HG03280 (cell line): ENCODE measurements at regions not wholly inside any gene's neighbourhood (a gene's known extent, or its start where the extent isn't known, plus 50 kb on each side); places are given as distances from the start of the nearest gene placed in this dataset.

Experiments
- ATAC-seq: cut with Tn5 transposase; IDR thresholded peaks from one replicate; pipeline ENCODE4 v1.9.1; 2021; ENCODE audit warnings: mild to moderate bottlenecking, moderate library complexity; ENCODE audit not compliant: unreplicated experiment

DNA sequence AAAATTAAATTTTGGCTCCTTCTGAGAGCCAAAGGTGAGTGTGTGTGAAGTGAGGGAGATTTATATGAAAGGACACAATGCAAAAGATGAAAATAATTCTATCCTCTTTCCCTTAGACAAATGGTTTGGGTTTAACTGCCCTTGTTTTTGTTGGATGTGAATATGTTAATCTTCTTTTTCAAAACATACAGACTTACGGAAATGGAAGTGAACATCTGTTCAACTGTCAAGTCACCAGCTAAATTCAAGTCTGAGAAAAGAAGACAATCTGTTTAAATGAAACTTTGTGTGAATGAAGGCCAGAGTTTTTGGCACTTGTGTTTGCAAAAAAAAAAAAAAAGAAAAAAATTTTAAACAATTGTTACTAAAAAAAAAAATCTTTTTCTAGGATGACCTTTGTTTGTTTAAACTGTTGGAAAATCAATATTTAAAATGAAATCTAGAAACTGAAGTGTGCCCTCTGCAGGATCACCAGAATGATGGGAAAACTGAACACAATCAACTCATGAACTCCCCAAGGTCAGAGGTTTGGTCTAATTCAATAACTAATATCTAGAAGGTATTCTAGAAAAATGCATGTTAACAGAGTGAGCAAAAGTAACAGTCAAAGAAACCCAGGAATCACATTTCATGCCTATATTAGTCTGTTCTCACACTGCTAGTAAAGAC lies 448.8 kb downstream of the FLRT2 start:
- ATAC-seq, result no peak

DNA sequence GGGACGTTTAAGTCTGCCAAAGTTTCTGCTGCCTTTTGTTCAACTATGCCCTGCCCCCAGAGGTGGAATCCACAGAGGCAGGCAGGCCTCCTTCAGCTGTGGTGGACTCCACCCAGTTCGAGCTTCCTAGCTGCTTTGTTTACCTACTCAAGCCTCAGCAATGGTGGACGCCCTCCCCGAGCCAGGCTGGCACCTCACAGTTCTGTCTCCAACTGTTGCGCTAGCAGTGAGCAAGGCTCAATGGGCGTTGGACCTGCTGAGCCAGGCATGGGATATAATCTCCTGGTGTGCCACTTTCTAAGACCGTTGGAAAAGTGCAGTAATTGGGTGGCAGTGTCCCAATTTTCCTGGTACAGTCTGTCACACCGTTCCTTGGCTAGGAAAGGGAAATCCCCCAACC lies 444.7 kb downstream of the FLRT2 start:
- ATAC-seq, result no peak

DNA sequence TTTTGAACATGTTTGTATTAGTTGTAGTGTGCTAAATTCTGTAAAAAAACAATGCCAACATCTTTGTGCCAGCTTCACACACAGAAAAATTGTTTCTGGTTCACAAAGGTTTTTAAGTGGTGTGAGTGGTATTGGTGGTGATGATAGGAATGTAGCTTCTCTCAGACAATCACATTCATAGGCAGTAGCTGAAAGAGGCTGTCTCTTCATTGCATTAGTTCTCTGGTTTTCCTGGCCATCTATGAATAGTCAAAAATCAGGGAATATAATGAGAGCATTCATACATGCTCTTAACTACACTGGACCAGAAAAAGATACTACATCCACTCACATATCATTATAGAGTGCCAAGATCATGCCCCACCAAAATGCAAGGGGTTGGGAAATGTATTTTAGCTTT lies 433.5 kb downstream of the FLRT2 start:
- no peak for ATAC-seq

DNA sequence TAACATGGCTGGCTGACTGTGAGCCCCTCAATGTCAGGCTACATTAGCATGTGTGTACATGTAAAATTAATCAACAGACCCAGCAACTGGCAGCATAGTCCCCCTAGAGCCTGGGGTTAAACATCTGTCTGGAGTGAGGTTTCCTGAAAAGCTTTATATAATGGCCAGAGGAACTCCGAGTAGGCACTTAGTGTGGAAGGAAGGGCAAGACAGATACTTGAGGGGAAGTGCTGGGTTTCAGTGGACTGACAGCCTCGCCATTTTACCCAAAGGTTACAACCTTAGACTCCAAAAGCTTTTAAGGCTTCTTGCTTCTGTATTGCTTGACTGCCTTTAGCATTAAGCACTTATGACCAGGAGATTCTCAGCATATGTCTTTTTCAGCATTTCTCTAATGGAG lies 430.8 kb downstream of the FLRT2 start:
- ATAC-seq, result no peak

DNA sequence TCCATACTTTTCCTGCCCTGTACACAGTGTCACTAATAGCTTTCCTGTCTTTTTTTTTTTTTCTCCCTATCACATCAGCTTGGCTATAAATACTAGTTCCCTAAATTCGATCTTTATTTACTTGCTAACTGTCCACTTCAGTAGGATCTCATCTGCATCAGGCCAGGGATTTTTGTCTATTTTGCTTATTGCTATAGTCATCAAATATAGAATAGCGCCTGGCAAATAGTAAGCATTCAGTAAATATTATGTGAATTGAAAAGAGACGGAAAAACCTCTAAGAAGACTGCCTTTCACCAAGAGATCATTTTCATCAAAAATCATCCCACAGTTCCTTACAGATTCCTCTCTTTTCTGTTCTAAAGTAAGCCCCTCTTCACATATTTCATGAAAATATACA lies 429.1 kb downstream of the FLRT2 start:
- ATAC-seq, result no peak

DNA sequence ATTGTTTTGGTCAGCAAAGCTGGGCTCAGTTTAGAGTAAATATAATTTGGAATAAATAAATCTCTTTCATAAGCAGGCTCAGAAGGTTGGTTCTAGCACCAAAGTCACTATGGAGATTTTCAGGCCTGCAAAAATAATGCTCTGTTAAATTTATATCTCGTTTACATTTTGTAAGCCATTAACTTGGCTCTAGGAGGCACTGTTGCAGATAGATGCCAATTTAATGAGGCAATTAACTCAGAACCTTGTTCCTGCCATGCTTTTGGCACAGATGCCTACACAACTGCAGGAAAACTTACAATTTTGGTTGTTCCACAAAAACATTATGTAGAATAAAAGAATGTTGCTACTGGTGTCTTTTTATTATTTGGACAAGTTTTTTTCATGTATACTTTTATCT lies 428.1 kb downstream of the FLRT2 start:
- no peak for ATAC-seq

DNA sequence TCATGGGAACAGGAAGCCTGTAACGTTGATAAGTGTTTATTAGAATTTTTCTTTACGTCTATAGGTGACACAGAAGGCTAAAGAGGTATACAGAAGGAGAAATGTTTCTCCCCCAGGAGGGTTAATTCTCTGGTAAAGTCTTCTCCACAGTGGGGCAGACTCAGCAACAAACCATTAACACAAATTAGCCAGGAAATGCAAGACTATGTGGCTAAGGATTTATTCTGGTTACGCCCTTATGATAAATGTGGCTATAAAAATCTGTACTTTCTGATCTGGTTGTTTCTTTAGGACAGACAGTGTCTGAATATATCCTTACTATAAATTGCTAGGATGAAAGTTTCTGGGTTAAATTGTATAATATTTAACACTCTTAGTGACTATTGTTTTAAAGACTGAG lies 423.3 kb downstream of the FLRT2 start:
- no peak for ATAC-seq

DNA sequence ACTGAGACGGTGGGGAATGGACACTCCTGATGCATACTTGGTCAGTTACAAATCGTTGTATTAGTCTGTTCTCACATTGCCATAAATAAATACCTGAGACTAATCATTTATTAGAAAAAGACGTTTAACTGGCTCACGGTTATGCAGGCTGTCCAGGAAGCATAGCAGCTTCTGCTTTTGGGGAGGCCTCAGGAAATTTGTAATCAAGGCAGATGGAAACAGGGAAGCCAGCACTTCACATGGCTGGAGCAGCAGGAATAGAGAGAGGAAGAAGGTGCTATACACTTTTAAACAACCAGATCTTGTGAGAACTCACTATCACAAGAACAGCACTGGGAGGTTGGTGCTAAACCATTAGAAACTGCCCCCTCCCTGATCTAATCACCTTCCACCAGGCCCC lies 418.2 kb downstream of the FLRT2 start:
- ATAC-seq, result no peak

DNA sequence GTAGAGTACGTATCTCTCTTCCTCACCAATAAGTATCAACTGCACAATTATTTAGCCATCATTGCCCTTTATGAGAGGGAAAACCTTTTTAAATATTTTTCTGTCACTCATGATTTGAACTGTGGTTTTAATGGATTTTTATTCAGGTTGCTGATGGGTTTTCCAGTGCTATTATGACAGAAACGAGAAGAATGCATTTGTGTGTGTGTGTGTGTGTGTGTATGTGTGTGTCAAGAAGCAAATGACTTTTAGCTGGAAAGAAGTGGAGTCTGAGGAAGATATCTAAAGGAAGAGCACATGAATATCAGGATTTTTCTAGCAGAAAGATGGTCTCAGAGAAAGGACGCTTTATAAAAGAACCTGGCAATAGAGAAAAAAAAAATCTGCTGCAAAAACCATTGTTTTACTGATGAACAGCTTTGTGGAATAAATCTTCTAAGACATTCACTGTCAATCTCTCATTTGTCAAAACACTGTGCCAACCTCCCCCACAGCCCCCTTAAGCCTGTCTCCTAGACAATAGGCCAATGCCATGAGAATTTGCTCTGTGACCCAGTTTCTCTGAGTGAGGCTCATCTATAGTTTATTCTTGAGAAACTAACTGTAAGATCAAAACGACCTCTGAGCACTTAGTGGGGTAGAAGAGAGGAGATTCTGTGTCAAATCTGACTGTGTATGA lies 417.7 kb downstream of the FLRT2 start:
- no peak for ATAC-seq

DNA sequence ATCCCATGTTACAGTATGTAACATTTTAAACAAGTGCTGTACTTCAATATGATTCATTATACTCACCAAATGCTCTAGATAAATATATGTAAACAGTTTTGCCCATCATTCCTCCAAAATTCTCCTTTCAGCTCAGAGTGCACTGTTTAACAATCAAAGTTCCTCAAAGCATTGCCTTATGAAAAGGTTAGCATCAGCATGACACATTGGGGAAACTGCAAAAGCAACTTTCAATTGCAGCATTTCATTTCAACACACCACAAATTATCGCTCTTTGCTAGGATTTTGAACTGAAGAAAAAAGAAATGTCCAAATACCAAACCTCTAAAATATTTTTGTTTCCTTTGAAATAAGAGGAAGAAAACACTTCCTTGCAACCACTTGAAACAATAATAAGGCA lies 413.2 kb downstream of the FLRT2 start:
- no peak for ATAC-seq

DNA sequence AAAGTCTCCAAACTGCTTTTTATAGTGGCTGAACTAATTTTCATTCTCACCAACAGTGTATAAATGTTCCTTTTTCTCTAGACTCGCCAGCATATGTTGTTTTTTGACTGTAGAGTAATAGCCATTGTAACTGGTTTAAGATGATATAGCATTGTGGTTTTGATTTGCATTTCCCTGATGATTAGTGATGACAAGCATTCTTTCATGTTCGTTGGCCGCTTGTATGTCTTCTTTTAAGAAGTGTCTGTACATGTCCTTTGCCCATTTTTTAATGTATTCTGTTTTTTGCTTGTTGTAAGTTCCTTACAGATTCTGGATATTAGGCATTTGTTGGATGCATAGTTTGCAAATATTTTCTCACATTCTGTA lies 404.9 kb downstream of the FLRT2 start:
- peak; percentile 42 for ATAC-seq

DNA sequence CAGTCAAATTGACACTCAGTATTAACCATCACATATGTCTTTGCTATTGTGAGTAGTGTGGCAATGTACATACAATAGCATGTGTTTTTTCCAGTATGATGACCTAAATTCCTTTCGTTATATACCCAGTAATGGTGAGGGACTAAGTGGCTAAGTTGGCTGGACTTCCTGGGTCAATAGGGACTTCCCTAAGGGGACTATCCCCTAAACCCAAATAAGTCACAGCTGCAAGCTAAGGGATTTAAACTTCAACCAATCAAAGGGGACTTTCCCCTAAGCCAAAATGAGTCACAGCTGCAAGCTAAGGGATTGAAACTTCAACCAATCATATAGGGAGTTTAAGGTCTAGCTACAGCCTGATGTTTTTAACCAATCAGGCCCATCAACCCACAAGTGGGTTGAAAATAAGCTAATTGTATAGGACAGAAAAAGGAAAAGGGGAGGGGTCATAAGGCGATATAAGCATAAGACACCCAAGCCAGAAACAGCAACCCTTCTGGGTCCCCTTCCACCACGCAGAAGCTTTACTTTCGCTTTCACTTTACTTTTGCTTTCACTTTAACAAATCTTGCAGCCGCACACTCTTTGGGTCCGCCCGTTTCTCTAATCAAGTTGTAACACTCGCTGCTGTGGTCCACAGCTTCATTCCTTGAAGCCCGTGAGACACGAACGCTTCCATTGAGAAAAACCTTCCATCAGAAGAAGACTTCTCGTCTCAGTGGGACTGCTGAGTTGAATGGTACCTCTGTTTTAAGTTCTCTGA lies 404.4 kb downstream of the FLRT2 start:
- ATAC-seq, result peak; percentile 91

DNA sequence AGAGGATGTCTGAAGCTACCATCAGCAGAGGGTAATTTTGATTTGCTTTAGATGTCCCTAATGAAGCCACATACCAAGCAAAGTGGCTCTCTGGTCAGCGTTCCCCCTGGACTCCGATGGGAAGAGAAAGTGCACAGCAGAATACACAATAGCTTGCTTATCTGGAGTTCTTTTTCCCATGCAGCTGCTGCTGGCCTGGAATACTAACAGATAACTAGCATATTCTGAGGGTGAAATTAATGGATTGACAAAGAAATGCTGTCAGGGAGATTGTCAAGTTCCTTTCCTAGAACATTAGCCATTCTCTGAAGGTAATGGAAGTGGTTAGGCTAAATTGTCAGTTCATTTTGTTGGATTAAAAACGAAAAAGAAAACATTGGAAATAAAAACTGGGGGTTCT lies 391.3 kb downstream of the FLRT2 start:
- ATAC-seq, result no peak

DNA sequence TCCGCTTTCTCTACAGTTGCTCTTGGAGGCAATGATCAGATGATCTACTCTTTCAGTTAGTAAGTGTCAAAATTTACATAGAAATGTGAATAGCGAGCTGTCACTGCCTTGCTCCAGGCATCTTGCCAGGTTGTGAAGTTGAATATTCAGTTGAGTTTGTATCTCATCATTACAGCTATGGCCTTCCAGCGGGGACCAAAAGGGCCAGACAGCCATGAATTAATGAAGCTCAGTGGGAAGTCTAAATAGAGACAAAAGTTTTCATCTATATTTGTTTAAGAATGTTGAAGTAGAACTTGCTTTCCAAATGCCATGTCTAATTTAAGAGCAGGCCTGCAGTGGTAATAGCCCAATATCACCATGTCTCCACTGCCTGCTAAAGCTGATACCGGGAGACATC lies 387.8 kb downstream of the FLRT2 start:
- ATAC-seq, result no peak

DNA sequence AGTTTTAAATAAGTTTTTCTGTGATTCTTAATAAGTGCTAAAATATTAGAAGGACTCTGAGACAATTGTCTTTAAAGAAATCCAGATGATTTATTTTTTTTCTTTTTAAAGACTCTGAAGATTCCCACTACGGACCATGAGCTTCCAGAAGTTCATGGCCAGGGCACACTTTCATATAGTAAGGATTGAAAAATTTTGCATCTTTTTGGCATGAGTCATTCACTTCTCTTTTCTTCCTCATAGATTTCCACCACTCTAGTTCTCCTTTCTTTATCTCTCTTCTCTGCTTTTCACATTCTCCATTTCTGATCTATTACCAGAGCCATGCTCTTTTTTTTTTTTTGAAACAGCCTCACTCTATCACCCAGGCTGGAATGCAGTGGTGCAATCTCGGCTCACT lies 385.8 kb downstream of the FLRT2 start:
- no peak for ATAC-seq

DNA sequence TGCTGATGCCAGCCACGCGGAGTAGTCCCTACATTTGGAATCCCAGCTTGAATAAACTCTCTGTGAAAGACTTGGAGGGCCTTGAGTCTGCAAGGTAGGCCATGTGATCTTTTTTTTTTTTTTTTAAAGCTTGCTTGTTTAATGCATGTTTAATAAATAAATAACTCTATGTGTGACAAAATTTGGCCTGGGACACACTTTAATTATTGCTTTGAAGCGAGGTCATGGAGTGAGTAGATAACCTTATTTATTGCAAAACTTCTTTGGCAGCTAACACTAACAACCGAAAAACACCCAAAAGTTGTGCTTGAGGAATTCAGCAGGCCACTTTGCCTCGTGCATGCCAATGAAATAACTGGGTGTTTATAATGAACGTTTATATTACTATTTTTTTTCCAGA lies 382.2 kb downstream of the FLRT2 start:
- no peak for ATAC-seq

DNA sequence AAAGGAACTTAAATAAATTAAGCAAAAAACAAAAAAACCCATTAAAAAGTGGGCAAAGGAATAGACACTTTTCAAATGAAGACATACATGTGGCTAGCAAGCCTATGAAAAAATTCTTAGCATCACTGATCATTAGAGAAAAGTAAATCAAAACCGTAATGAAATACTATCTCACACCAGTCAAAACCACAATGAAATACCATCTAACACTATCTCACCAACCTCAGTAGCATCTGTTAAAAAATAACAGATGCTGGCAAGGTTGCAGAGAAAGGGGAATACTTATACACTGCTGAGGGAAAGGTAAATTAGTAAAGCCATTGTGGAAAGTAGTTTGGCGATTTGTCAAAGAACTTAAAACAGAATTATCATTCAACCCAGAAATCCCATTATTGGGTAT lies 381.1 kb downstream of the FLRT2 start:
- no peak for ATAC-seq

DNA sequence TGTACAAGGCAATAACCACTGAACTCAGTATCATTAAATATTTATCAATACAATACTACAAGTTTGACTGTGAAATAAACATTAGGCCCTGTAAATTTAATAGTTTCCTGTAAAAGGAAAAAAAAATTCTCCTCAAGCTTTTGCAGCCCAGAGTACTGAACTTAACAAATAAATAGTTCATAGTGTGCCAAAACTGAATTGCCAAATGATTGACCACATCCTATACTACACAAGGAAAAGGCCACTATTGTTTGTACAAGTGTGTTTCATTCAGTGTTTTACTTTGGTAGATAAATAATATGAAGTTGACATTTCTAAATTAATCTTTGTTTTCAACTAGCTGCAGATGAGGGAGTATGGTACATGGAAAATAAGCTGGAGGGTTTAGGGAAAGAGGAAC lies 379.6 kb downstream of the FLRT2 start:
- no peak for ATAC-seq

DNA sequence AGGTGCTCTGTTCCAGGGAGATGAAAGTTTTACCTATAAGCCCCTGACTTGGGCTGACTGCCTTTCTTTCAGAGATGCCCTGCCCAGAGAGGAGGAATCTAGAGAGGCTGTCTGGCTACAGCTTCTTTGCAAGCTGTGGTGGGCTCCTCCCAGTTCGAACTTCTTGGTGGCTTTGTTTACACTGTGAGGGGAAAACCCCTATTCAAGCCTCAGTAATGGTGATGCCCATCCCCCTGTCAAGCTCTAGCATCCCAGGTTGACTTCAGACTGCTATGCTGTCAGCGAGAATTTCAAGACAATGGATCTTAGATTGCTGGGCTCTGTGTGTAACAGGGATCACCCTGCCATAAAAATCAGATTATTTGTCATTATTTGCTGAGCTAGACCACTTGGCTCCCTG lies 377.6 kb downstream of the FLRT2 start:
- no peak for ATAC-seq

DNA sequence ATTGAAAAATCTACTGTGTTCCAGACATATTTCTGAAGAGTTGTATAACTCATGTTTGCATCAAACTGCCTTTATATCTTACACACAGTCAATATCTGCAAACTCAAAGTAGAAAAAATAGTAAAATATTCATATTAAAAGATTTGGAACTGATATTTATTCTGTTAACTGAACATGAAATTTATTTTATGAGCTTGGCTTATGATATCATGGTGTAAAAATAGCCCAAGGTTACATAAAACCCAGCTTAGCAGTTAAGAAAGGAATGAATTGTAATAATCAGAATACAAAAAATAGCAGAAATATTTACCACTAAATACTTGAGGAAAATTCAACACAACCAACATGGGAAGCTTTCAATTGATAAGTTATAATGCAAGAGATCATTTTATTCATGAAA lies 367.9 kb downstream of the FLRT2 start:
- no peak for ATAC-seq

DNA sequence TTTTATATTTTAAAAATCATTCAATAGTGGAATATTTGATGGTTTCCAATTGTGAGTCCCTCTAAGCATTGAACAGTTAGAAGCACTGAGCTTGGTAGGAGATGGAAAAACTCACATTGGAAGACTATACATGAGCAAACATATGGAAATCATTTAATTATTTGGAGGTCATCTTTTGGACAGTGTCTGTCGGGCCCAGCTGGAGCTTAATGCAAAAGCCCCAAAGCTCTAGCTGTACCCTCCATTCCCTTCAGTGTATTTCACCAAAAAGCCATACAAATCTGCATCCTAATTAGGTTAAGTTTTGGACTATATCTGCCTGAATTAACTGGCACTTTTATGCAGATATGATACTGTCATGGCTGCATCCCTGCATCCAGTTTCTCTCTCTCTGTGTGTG lies 365.7 kb downstream of the FLRT2 start:
- no peak for ATAC-seq

DNA sequence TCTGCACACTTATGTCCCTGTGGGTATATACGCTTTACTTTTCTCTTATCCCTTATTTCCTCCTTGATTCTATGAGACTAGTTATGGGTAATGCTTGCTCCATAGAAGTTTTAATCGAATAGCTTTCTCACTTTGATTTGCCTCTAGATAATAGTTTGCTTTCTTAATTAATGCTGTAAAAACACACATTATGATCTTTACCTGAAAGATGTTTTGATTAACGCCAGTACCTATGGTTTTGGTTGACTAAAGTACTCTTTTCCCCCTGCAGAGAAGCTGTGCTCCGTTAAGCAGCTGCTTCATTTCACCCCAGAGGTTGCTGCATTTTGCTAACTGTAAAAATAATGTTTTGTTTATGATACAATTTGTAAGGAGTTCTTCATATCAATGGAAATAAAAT lies 362.3 kb downstream of the FLRT2 start:
- ATAC-seq, result no peak
